ENCODE measurements at regions not wholly inside any gene's neighbourhood (a gene's known extent, or its start where the extent isn't known, plus 50 kb on each side); places are given as distances from the start of the nearest gene placed in this dataset.

GRCh38 chr10:128543151-128543550 lies 416.9 kb upstream of the MKI67 start:
- no peak overlapping the region for H3K27ac ChIP-seq (ENCODE audit: low read depth, low read length, poor library complexity, severe bottlenecking)
- H3K9me3 ChIP-seq (ENCODE audit: low read length) = no peaks in the 10 kb centered on the region
- no peaks in the 10 kb centered on the region for H4K20me1 ChIP-seq (ENCODE audit: insufficient read depth, low read length)
- no peaks in the 10 kb centered on the region for H3F3A ChIP-seq (ENCODE audit: insufficient read depth, low read length)
- no peak overlapping the region for H3K4me3 ChIP-seq (ENCODE audit: low read depth, low read length, poor library complexity, severe bottlenecking)
- no peaks in the 10 kb centered on the region; the same call in 1 of the 2 replicates for H3K27me3 ChIP-seq (ENCODE audit: insufficient read depth, low read length)
- H3K9me2 ChIP-seq (ENCODE audit: low read depth, low read length) = no peaks in the 10 kb centered on the region
- no peak overlapping the region for H3K4me2 ChIP-seq (ENCODE audit: low read length)
- no peaks in the 10 kb centered on the region for H3K36me3 ChIP-seq (ENCODE audit: insufficient read depth, low read length)
- H3K79me2 ChIP-seq (ENCODE audit: insufficient read depth, low read length) = no peaks in the 10 kb centered on the region
- no peak overlapping the region for H3K9ac ChIP-seq (ENCODE audit: low read length)
- TF ChIP-seq EZH2 (IDR thresholded peaks at IDR 0.05; ENCODE audit: borderline replicate concordance, low read length) = no peak
- TF ChIP-seq, protein P1, sequence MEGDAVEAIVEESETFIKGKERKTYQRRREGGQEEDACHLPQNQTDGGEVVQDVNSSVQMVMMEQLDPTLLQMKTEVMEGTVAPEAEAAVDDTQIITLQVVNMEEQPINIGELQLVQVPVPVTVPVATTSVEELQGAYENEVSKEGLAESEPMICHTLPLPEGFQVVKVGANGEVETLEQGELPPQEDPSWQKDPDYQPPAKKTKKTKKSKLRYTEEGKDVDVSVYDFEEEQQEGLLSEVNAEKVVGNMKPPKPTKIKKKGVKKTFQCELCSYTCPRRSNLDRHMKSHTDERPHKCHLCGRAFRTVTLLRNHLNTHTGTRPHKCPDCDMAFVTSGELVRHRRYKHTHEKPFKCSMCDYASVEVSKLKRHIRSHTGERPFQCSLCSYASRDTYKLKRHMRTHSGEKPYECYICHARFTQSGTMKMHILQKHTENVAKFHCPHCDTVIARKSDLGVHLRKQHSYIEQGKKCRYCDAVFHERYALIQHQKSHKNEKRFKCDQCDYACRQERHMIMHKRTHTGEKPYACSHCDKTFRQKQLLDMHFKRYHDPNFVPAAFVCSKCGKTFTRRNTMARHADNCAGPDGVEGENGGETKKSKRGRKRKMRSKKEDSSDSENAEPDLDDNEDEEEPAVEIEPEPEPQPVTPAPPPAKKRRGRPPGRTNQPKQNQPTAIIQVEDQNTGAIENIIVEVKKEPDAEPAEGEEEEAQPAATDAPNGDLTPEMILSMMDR (IDR thresholded peaks at IDR 0.05; ENCODE audit: low read length) = no peak
- H3K4me1 ChIP-seq (ENCODE audit: insufficient read depth, low read length, severe bottlenecking) = no peaks in the 10 kb centered on the region
- H2AFZ ChIP-seq (ENCODE audit: low read length) = no peak overlapping the region

GRCh38 chr10:128545216-128545615 lies 419.0 kb upstream of the MKI67 start:
- H3F3A ChIP-seq (ENCODE audit: insufficient read depth, low read length) = no peaks in the 10 kb centered on the region
- no peaks in the 10 kb centered on the region for H3K36me3 ChIP-seq (ENCODE audit: insufficient read depth, low read length)
- H4K20me1 ChIP-seq (ENCODE audit: insufficient read depth, low read length) = no peaks in the 10 kb centered on the region
- no peaks in the 10 kb centered on the region for H3K79me2 ChIP-seq (ENCODE audit: insufficient read depth, low read length)
- no peak overlapping the region for H3K4me3 ChIP-seq (ENCODE audit: low read depth, low read length, poor library complexity, severe bottlenecking)
- H3K9me2 ChIP-seq (ENCODE audit: low read depth, low read length) = no peaks in the 10 kb centered on the region
- H3K9me3 ChIP-seq (ENCODE audit: low read length) = no peaks in the 10 kb centered on the region
- H3K27ac ChIP-seq (ENCODE audit: low read depth, low read length, poor library complexity, severe bottlenecking) = no peak overlapping the region
- H2AFZ ChIP-seq (ENCODE audit: low read length) = no peak overlapping the region
- H3K9ac ChIP-seq (ENCODE audit: low read length) = no peak overlapping the region
- no peak for TF ChIP-seq EZH2 (IDR thresholded peaks at IDR 0.05; ENCODE audit: borderline replicate concordance, low read length)
- TF ChIP-seq, protein P1 (IDR thresholded peaks at IDR 0.05; ENCODE audit: low read length) = no peak
- no peak overlapping the region for H3K4me2 ChIP-seq (ENCODE audit: low read length)
- no peaks in the 10 kb centered on the region for H3K27me3 ChIP-seq (ENCODE audit: insufficient read depth, low read length)
- H3K4me1 ChIP-seq (ENCODE audit: insufficient read depth, low read length, severe bottlenecking) = no peaks in the 10 kb centered on the region

GRCh38 chr10:128546651-128547165 lies 420.5 kb upstream of the MKI67 start:
- no peaks in the 10 kb centered on the region for H3K36me3 ChIP-seq (ENCODE audit: insufficient read depth, low read length)
- no peaks in the 10 kb centered on the region for H3K79me2 ChIP-seq (ENCODE audit: insufficient read depth, low read length)
- H3F3A ChIP-seq (ENCODE audit: insufficient read depth, low read length) = no peaks in the 10 kb centered on the region
- no peaks in the 10 kb centered on the region for H3K9me3 ChIP-seq (ENCODE audit: low read length)
- H3K27me3 ChIP-seq (ENCODE audit: insufficient read depth, low read length) = no peaks in the 10 kb centered on the region
- no peak overlapping the region for H3K27ac ChIP-seq (ENCODE audit: low read depth, low read length, poor library complexity, severe bottlenecking)
- TF ChIP-seq EZH2 (IDR thresholded peaks at IDR 0.05; ENCODE audit: borderline replicate concordance, low read length) = no peak
- TF ChIP-seq, protein P1 (IDR thresholded peaks at IDR 0.05; ENCODE audit: low read length) = no peak
- H2AFZ ChIP-seq (ENCODE audit: low read length) = no peak overlapping the region
- H3K4me3 ChIP-seq (ENCODE audit: low read depth, low read length, poor library complexity, severe bottlenecking) = no peak overlapping the region
- H3K9me2 ChIP-seq (ENCODE audit: low read depth, low read length) = no peaks in the 10 kb centered on the region
- H3K4me2 ChIP-seq (ENCODE audit: low read length) = no peak overlapping the region
- H3K4me1 ChIP-seq (ENCODE audit: insufficient read depth, low read length, severe bottlenecking) = no peaks in the 10 kb centered on the region
- H4K20me1 ChIP-seq (ENCODE audit: insufficient read depth, low read length) = no peaks in the 10 kb centered on the region
- no peak overlapping the region for H3K9ac ChIP-seq (ENCODE audit: low read length)
